HepG2 (cell line): ENCODE measurements at regions not wholly inside any gene's neighbourhood (a gene's known extent, or its start where the extent isn't known, plus 50 kb on each side); places are given as distances from the start of the nearest gene placed in this dataset.
A peak's percentile ranks its signal among the peaks of the same experiment; 100 is the strongest.
"Not testable (repeated sequence)": the region's sequence is repeated elsewhere in the genome, so short reads cannot be mapped to it uniquely, and the experiment has no call there.

ENCODE experiments used
- ATAC-seq: fragments of 200-7000 bp; cut with Tn5 transposase; 3 replicates; pipeline ENCODE4 v1.9.1; 2020; ENCODE audit warnings: mild to moderate bottlenecking, moderate library complexity
- BruUV-seq: library from RNA; stranded (reverse); fragments of 400-500 nt; replicated peaks from 2 replicates; lab custom pipeline; 2021; lab: Mats Ljungman, UMichigan
- CTCF ChIA-PET: fragments of 300-600 bp; formaldehyde crosslinking; extraction: SDS; loops from one replicate; lab custom pipeline; 2021; ENCODE audit warnings: low total read pairs, inconsistent platforms, low intra/inter-chr PET ratio; lab: Yijun Ruan, JAX
- POLR2A ChIA-PET: fragments of 350-600 bp; sonication (Branson Sonifier 250); formaldehyde crosslinking; loops from one replicate; lab custom pipeline; 2020; ENCODE audit warnings: antibody characterized with exemption, inconsistent platforms; lab: Yijun Ruan, JAX
- DNase-seq: peaks from one replicate; pipeline ENCODE4 v3.0.0-alpha.2; 2015; ENCODE audit warnings: low spot score
- FAIRE-seq: peaks from 3 replicates; lab custom pipeline; 2011; peaks lifted over from hg19 to GRCh38; lab: Jason Lieb, UNC
- H2AFZ ChIP-seq: one replicate; pipeline ENCODE4 v1.6.1; 2011; ENCODE audit warnings: low read length, inconsistent platforms
- H3K27ac ChIP-seq: fragments of 300-600 bp; 3 replicates; pipeline ENCODE4 v1.8.0; 2011; ENCODE audit warnings: mixed run types, mild to moderate bottlenecking, mixed read lengths, low read length, inconsistent platforms; ENCODE audit not compliant: insufficient read depth; ENCODE audit errors: extremely low read length
- H3K27me3 ChIP-seq, 2 experiments: fragments of 200-600 bp in 1 of 2; 2 replicates in 1 of 2; 3 replicates in 1 of 2; pipeline versions ENCODE4 v1.6.0 to v1.8.0; 2011; ENCODE audit warnings: low read length in 2 of 2, mild to moderate bottlenecking in 2 of 2, moderate library complexity in 2 of 2, inconsistent platforms in 1 of 2; ENCODE audit not compliant: insufficient read depth in 2 of 2, control insufficient read depth in 1 of 2
- H3K36me3 ChIP-seq, 2 experiments: fragments of 200-600 bp in 1 of 2; replicated peaks in 1 of 2; 2 replicates in 1 of 2; 3 replicates in 1 of 2; pipeline versions ENCODE4 v1.5.1 to v1.8.0; 2011; ENCODE audit warnings: low read length in 2 of 2, inconsistent platforms in 1 of 2; ENCODE audit not compliant: insufficient read depth in 2 of 2, control insufficient read depth in 1 of 2
- H3K4me1 ChIP-seq: 2 replicates; pipeline ENCODE4 v1.5.1; 2012; ENCODE audit warnings: low read length, inconsistent platforms; ENCODE audit not compliant: insufficient read depth
- H3K4me2 ChIP-seq: 2 replicates; pipeline ENCODE4 v1.6.0; 2011; ENCODE audit warnings: low read depth, low read length, inconsistent platforms
- H3K4me3 ChIP-seq, 3 experiments: fragments of 200-600 bp in 1 of 3; sonication (generic), shearing (Covaris generic) in 1 of 3; replicated peaks in 1 of 3; 2 replicates each; pipeline ENCODE4 v1.5.1; 2011 to 2016; ENCODE audit warnings: low read length in 3 of 3, inconsistent platforms in 2 of 3, low read depth in 2 of 3, mild to moderate bottlenecking in 2 of 3, control low read depth in 1 of 3, mixed read lengths in 1 of 3; ENCODE audit not compliant: insufficient read depth in 1 of 3
- H3K79me2 ChIP-seq: one replicate; pipeline ENCODE4 v1.6.1; 2011; ENCODE audit warnings: low read length, inconsistent platforms; ENCODE audit not compliant: insufficient read depth
- H3K9ac ChIP-seq: 2 replicates; pipeline ENCODE4 v1.6.0; 2011; ENCODE audit warnings: mild to moderate bottlenecking, low read depth, low read length, inconsistent platforms; ENCODE audit not compliant: insufficient read depth
- H3K9me3 ChIP-seq: 2 replicates; pipeline ENCODE4 v1.5.1; 2012; ENCODE audit warnings: mild to moderate bottlenecking, low read length
- H4K20me1 ChIP-seq: 2 replicates; pipeline ENCODE4 v1.6.0; 2011; ENCODE audit warnings: inconsistent platforms, mild to moderate bottlenecking, low read length, moderate library complexity; ENCODE audit not compliant: insufficient read depth
- CBX5 ChIP-seq: sonication (generic); formaldehyde crosslinking; IDR thresholded peaks from 2 replicates; pipeline ENCODE4 v1.4.0; 2020; ENCODE audit warnings: missing genetic modification reagents, borderline replicate concordance
- CREB1 ChIP-seq, 2 experiments: fragments of 450-650 bp in 1 of 2; IDR thresholded peaks; 2 replicates each; pipeline ENCODE4 v1.6.1; 2016 to 2017; ENCODE audit warnings: control low read depth in 1 of 2, mild to moderate bottlenecking in 1 of 2, missing compliant biosample characterization in 1 of 2, missing genetic modification characterization in 1 of 2
- FUBP1 ChIP-seq: sonication (generic); formaldehyde crosslinking; IDR thresholded peaks from 2 replicates; pipeline ENCODE4 v1.5.1; 2020; ENCODE audit warnings: missing genetic modification reagents, mild to moderate bottlenecking, borderline replicate concordance
- GRHL1 ChIP-seq: sonication (generic); formaldehyde crosslinking; conservative IDR thresholded peaks from 2 replicates; pipeline ENCODE4 v1.8.0; 2022; ENCODE audit warnings: missing genetic modification reagents
- HMG20B ChIP-seq: conservative IDR thresholded peaks from 2 replicates; pipeline ENCODE4 v1.6.1; 2016; ENCODE audit warnings: missing genetic modification reagents, missing compliant biosample characterization
- NCOR1 ChIP-seq: fragments of 200-600 bp; sonication (generic); IDR thresholded peaks from 2 replicates; pipeline ENCODE4 v1.7.0; 2017; ENCODE audit warnings: antibody characterized with exemption, low read length, borderline replicate concordance
- SNRNP70 ChIP-seq: fragments of 200-400 bp; formaldehyde crosslinking; IDR thresholded peaks from 2 replicates; pipeline ENCODE4 v1.6.1; 2017; ENCODE audit warnings: mild to moderate bottlenecking, low read depth, low read length, moderate library complexity
- TEAD2 ChIP-seq: sonication (generic); formaldehyde crosslinking; IDR thresholded peaks from 2 replicates; pipeline ENCODE4 v1.9.0; 2021; ENCODE audit warnings: missing genetic modification reagents
- WGBS: methylation state at CpG from one replicate; pipeline ENCODE4 v1.1.6; 2017; ENCODE audit warnings: low lambda C conversion rate; 5-methylcytosine and 5-hydroxymethylcytosine counted together
- in situ Hi-C: cut with HindIII; loops from 2 replicates; pipeline ENCODE4 v1.10.0; 2017; ENCODE audit warnings: low pct_unique_long_range_greater_than_20kb; ENCODE audit not compliant: extremely low pct_ligation_motif_present
- intact Hi-C: fragments of 100-400 bp; cut with micrococcal nuclease; formaldehyde crosslinking; loops from one replicate; pipeline ENCODE4 v1.10.0; 2022; ENCODE audit not compliant: unreplicated experiment

- CTCF ChIA-PET, result no interaction called here
- FAIRE-seq, result no peak
- in situ Hi-C loops, result loop anchor here (25.0 kb wide), 1 partner anchor 184 kb away; no protein-coding TSS in a partner anchor
Observed at GRCh38 chr2:111671426-111672150, 212.4 kb downstream of the ANAPC1 start.

GRCh38 chr2:111672641-111673040 is 211.4 kb downstream of the ANAPC1 start:
- H3K4me3 ChIP-seq, FAIRE-seq, ATAC-seq, H3K36me3 ChIP-seq, H3K27ac ChIP-seq, H2AFZ ChIP-seq, POLR2A ChIA-PET, H3K9me3 ChIP-seq, H4K20me1 ChIP-seq, CTCF ChIA-PET, intact Hi-C loops, H3K79me2 ChIP-seq, DNase-seq, BruUV-seq, H3K9ac ChIP-seq, H3K4me2 ChIP-seq, H3K27me3 ChIP-seq: not testable (repeated sequence)
- H3K4me1 ChIP-seq, result peaks cover 35% of the 10 kb centered on the region
- in situ Hi-C loops, result loop anchor here (25.0 kb wide), 1 partner anchor 185 kb away; no protein-coding TSS in a partner anchor
- WGBS, result 94% methylated on average over 21 of the region's 27 CpGs

More at GRCh38 chr2:111671426-111672150, 212.4 kb downstream of the ANAPC1 start:
- no peak overlapping the region for H3K4me3 ChIP-seq
- 72% methylated on average over 15 of the region's 15 CpGs for WGBS
- BruUV-seq, result no TSS peak
- no peaks in the 10 kb centered on the region for H4K20me1 ChIP-seq
- H3K4me1 ChIP-seq, result peaks cover 34% of the 10 kb centered on the region
- TF ChIP-seq GRHL1 (no peak), SNRNP70 (no peak), FUBP1 (CRISPR knock-in tag) (no peak), CREB1 (IDR thresholded peaks at IDR 0.05) (peak; percentile 51), CREB1 (CRISPR knock-in tag; IDR thresholded peaks at IDR 0.05) (no peak), TEAD2 (CRISPR knock-in tag) (no peak), HMG20B (CRISPR knock-in tag) (no peak), NCOR1 (no peak), CBX5 (no peak)
- peak; percentile 33 for DNase-seq
- POLR2A ChIA-PET, result no interaction called here
- intact Hi-C loops, result no loop called here
- no peaks in the 10 kb centered on the region for H3K79me2 ChIP-seq
- no peaks in the 10 kb centered on the region for H3K36me3 ChIP-seq
- H3K27ac ChIP-seq, result no peak overlapping the region
- H3K4me2 ChIP-seq, result no peak overlapping the region
- ATAC-seq, result no peak
- H3K9ac ChIP-seq, result no peak overlapping the region
- no peaks in the 10 kb centered on the region; a peak in 1 of 5 replicates for H3K27me3 ChIP-seq
- H3K9me3 ChIP-seq, result no peaks in the 10 kb centered on the region
- no peak overlapping the region for H2AFZ ChIP-seq
